Naive thymus-derived CD4-positive, alpha-beta T cell (primary cell): ENCODE measurements at regions not wholly inside any gene's neighbourhood (a gene's known extent, or its start where the extent isn't known, plus 50 kb on each side); places are given as distances from the start of the nearest gene placed in this dataset.

Experiments used
- ATAC-seq: fragments of 150-1000 bp; cut with Tn5 transposase; 2 replicates; pipeline ENCODE4 v1.10.0; 2021; ENCODE audit warnings: mild to moderate bottlenecking, moderate library complexity
- CTCF ChIA-PET: fragments of 350-600 bp; sonication (Branson Sonifier 250); formaldehyde crosslinking; loops from one replicate; lab custom pipeline; 2021; ENCODE audit warnings: antibody characterized with exemption; lab: Charles Lee
- POLR2A ChIA-PET: fragments of 350-600 bp; sonication (Branson Sonifier 250); formaldehyde crosslinking; loops from one replicate; lab custom pipeline; 2021; ENCODE audit warnings: antibody characterized with exemption, inconsistent platforms; lab: Charles Lee
- DNase-seq, 9 donors: peaks; one replicate each; pipeline versions ENCODE4 v3.0.0 to v3.0.0-alpha.2; 2020 to 2022; ENCODE audit warnings: mixed read lengths in 1 of 9
- H3K27ac ChIP-seq: one replicate; pipeline ENCODE4 v1.7.0; 2013; ENCODE audit warnings: mild to moderate bottlenecking, low read depth, low read length, moderate library complexity
- H3K27me3 ChIP-seq, 2 donors: one replicate each; pipeline ENCODE4 v1.7.0; 2013; ENCODE audit warnings: low read length in 2 of 2, mild to moderate bottlenecking in 2 of 2, moderate library complexity in 2 of 2; ENCODE audit not compliant: control insufficient read depth in 2 of 2, insufficient read depth in 2 of 2
- H3K36me3 ChIP-seq, 3 experiments: 1 replicate in 2 of 3; 2 replicates in 1 of 3; pipeline ENCODE4 v1.7.0; 2013; ENCODE audit warnings: low read length in 3 of 3, mild to moderate bottlenecking in 3 of 3, moderate library complexity in 1 of 3; ENCODE audit not compliant: insufficient read depth in 3 of 3, control insufficient read depth in 2 of 3
- H3K4me1 ChIP-seq, 2 donors: one replicate each; pipeline ENCODE4 v1.7.0; 2013; ENCODE audit warnings: low read length in 2 of 2, mild to moderate bottlenecking in 2 of 2, moderate library complexity in 1 of 2; ENCODE audit not compliant: control insufficient read depth in 2 of 2, insufficient read depth in 2 of 2
- H3K4me3 ChIP-seq: 2 replicates; pipeline ENCODE4 v1.7.0; 2013; ENCODE audit warnings: mild to moderate bottlenecking, low read length
- H3K9me3 ChIP-seq, 3 experiments: 1 replicate in 2 of 3; 2 replicates in 1 of 3; pipeline ENCODE4 v1.7.0; 2013; ENCODE audit warnings: low read length in 3 of 3; ENCODE audit not compliant: control insufficient read depth in 2 of 3
- H3K27ac Mint-ChIP-seq, 9 donors: one replicate each; pipeline ENCODE4 v1.8.0; 2020 to 2022; ENCODE audit warnings: mixed read lengths in 9 of 9, mild to moderate bottlenecking in 8 of 9, moderate library complexity in 5 of 9, inconsistent platforms in 2 of 9
- H3K27me3 Mint-ChIP-seq, 5 donors: one replicate each; pipeline ENCODE4 v1.8.0; 2021 to 2022; ENCODE audit warnings: mixed read lengths in 5 of 5, mild to moderate bottlenecking in 1 of 5
- H3K36me3 Mint-ChIP-seq, 5 donors: one replicate each; pipeline ENCODE4 v1.8.0; 2020 to 2022; ENCODE audit warnings: mixed read lengths in 5 of 5, mild to moderate bottlenecking in 3 of 5, inconsistent platforms in 1 of 5
- H3K4me1 Mint-ChIP-seq, 7 donors: one replicate each; pipeline ENCODE4 v1.8.0; 2020 to 2022; ENCODE audit warnings: mixed read lengths in 7 of 7, mild to moderate bottlenecking in 3 of 7, inconsistent platforms in 1 of 7
- H3K4me3 Mint-ChIP-seq, 10 donors: one replicate each; pipeline ENCODE4 v1.8.0; 2020 to 2022; ENCODE audit warnings: mild to moderate bottlenecking in 10 of 10, mixed read lengths in 10 of 10, moderate library complexity in 6 of 10, inconsistent platforms in 2 of 10
- H3K9me3 Mint-ChIP-seq, 11 donors: one replicate each; pipeline ENCODE4 v1.8.0; 2020 to 2022; ENCODE audit warnings: mixed read lengths in 11 of 11, mild to moderate bottlenecking in 4 of 11, inconsistent platforms in 1 of 11, moderate library complexity in 1 of 11
- intact Hi-C, 2 donors: fragments of 100-400 bp; cut with micrococcal nuclease; formaldehyde crosslinking; loops; one replicate each; pipeline ENCODE4 v1.15.1; 2023

GRCh38 chr6:85127168-85127498, 322.8 kb upstream of the NT5E start:
- Histone ChIP-seq H3K4me1 (no peaks in the 10 kb centered on the region), H3K27me3 (no peaks in the 10 kb centered on the region), H3K4me3 (no peak overlapping the region), H3K9me3 (no peaks in the 10 kb centered on the region), H3K36me3 (no peaks in the 10 kb centered on the region), H3K27ac (no peak overlapping the region)
- H3K9me3 Mint-ChIP-seq: peaks cover 0 to 4% (median 0%) of the 10 kb centered on the region in 11 donors
- ATAC-seq (no peak), DNase-seq (no peak)
- H3K27me3 Mint-ChIP-seq: peaks cover 0 to 3% (median 0%) of the 10 kb centered on the region in 5 donors
- peaks cover 0 to 2% (median 0%) of the 10 kb centered on the region in 7 donors for H3K4me1 Mint-ChIP-seq
- no peak overlapping the region for H3K27ac Mint-ChIP-seq
- ChIA-PET CTCF (no interaction called here), POLR2A (no interaction called here)
- H3K4me3 Mint-ChIP-seq: no peak overlapping the region
- intact Hi-C loops: no loop called here
- H3K36me3 Mint-ChIP-seq: no peaks in the 10 kb centered on the region

GRCh38 chr6:85126485-85127167, 323.3 kb upstream of the NT5E start:
- H3K27ac Mint-ChIP-seq: no peak overlapping the region
- no peaks in the 10 kb centered on the region for H3K9me3 ChIP-seq
- H3K4me1 Mint-ChIP-seq: peaks cover 0 to 2% (median 0%) of the 10 kb centered on the region in 7 donors
- ChIA-PET CTCF (no interaction called here), POLR2A (no interaction called here)
- no peak for DNase-seq
- ATAC-seq: no peak
- no peak overlapping the region for H3K4me3 Mint-ChIP-seq
- no peaks in the 10 kb centered on the region for H3K36me3 ChIP-seq
- no peaks in the 10 kb centered on the region for H3K4me1 ChIP-seq
- intact Hi-C loops: no loop called here
- H3K27me3 ChIP-seq: no peaks in the 10 kb centered on the region
- H3K9me3 Mint-ChIP-seq: peaks cover 0 to 4% (median 0%) of the 10 kb centered on the region in 11 donors
- no peak overlapping the region for H3K27ac ChIP-seq
- no peak overlapping the region for H3K4me3 ChIP-seq
- no peaks in the 10 kb centered on the region for H3K27me3 Mint-ChIP-seq
- no peaks in the 10 kb centered on the region for H3K36me3 Mint-ChIP-seq

DNA sequence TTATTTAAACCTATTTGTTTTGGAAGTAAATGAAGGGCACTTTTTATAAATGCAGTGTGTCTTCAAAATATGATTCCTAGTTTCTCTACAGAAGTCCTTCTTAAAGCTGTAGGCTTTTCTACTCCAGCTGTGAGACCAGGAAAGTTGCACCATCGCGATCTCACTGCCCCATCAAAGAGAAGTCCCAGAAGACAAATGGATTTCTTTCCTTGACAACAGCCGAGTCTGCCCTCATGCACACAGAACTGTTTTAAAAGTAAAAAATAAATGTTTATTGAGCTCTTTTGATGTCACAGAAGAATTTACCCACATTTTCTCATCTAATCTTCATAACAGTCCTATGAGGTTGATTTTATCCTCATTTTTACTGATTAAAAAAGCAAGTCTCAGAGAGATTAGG, 324.4 kb upstream of the NT5E start:
- Mint-ChIP-seq H3K9me3 (peaks cover 0 to 4% (median 0%) of the 10 kb centered on the region in 11 donors), H3K36me3 (no peaks in the 10 kb centered on the region), H3K27ac (no peak overlapping the region), H3K27me3 (no peaks in the 10 kb centered on the region), H3K4me1 (peaks cover 0 to 2% (median 0%) of the 10 kb centered on the region in 7 donors), H3K4me3 (no peak overlapping the region)
- ChIA-PET POLR2A (no interaction called here), CTCF (no interaction called here)
- Histone ChIP-seq H3K4me1 (no peaks in the 10 kb centered on the region), H3K36me3 (no peaks in the 10 kb centered on the region), H3K4me3 (no peak overlapping the region), H3K27ac (no peak overlapping the region), H3K9me3 (no peaks in the 10 kb centered on the region), H3K27me3 (no peaks in the 10 kb centered on the region)
- DNase-seq (no peak), ATAC-seq (no peak)
- intact Hi-C loops: no loop called here

DNA sequence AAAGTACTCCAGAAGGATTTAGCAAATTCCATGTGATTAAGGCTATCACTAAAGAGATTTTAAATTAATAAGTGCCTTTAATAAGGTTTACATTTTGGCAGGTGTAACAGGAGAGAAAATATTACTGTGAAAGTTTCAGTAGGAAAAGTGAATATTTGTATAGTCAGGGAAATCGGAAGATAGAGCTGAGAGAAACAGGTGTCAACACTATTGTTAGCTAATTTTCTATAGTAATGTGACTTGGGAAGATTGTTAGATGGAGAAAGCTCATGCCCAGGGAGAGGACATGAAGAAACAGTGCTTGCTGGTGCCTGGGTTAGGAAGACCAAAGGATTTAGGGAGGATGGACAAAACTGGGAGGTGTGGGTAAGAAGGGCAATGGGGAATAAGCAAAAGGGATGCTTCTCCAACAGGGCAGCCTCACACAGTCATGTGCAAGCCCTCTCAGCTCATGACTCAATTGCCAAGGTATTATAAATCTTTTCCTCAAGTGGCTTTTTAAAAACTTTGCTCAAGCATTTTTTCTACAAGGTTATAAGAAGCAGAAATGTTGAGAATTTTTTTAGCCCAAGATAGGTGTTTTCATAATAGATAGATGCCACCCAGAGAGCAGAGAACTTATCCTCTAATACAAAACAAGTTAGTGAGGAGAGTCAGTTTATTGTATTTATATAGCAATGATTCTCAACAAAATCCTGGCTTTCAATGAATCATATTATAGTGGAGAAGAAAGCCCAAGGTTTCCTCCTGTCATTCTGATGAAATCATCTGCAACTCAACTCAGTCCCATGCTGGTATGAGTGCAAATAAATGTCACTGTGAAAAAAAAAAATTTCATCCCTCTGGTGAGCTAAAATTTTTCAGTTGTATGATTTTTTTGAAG, 325.2 kb upstream of the NT5E start:
- Mint-ChIP-seq H3K9me3 (peaks cover 0 to 4% (median 0%) of the 10 kb centered on the region in 11 donors), H3K36me3 (no peaks in the 10 kb centered on the region), H3K4me3 (no peak overlapping the region), H3K27me3 (peaks cover 0 to 4% (median 0%) of the 10 kb centered on the region in 5 donors), H3K4me1 (peaks cover 0 to 2% (median 0%) of the 10 kb centered on the region in 7 donors), H3K27ac (no peak overlapping the region)
- intact Hi-C loops: no loop called here
- Histone ChIP-seq H3K36me3 (no peaks in the 10 kb centered on the region), H3K27ac (no peak overlapping the region), H3K9me3 (no peaks in the 10 kb centered on the region), H3K27me3 (no peaks in the 10 kb centered on the region), H3K4me3 (no peak overlapping the region), H3K4me1 (no peaks in the 10 kb centered on the region)
- ChIA-PET CTCF (no interaction called here), POLR2A (no interaction called here)
- ATAC-seq (no peak), DNase-seq (no peak)

GRCh38 chr6:85121158-85121557, 328.7 kb upstream of the NT5E start:
- POLR2A ChIA-PET: no interaction called here
- no peaks in the 10 kb centered on the region for H3K36me3 ChIP-seq

GRCh38 chr6:85118652-85119235, 331.1 kb upstream of the NT5E start:
- no peak for ATAC-seq
- H3K36me3 ChIP-seq: no peaks in the 10 kb centered on the region
- no peaks in the 10 kb centered on the region for H3K27me3 ChIP-seq
- Mint-ChIP-seq H3K27me3 (peaks cover 0 to 6% (median 0%) of the 10 kb centered on the region in 5 donors), H3K4me3 (no peak overlapping the region), H3K36me3 (no peaks in the 10 kb centered on the region), H3K27ac (no peak overlapping the region), H3K4me1 (no peaks in the 10 kb centered on the region), H3K9me3 (peaks cover 0 to 6% (median 0%) of the 10 kb centered on the region in 11 donors)
- H3K4me1 ChIP-seq: no peaks in the 10 kb centered on the region
- no peaks in the 10 kb centered on the region for H3K9me3 ChIP-seq
- no peak for DNase-seq
- ChIA-PET CTCF (no interaction called here), POLR2A (no interaction called here)
- no peak overlapping the region for H3K27ac ChIP-seq
- no peak overlapping the region for H3K4me3 ChIP-seq
- intact Hi-C loops: no loop called here

More at GRCh38 chr6:85121158-85121557, 328.7 kb upstream of the NT5E start:
- CTCF ChIA-PET: no interaction called here
- intact Hi-C loops: no loop called here
- Histone ChIP-seq H3K27ac (no peak overlapping the region), H3K27me3 (no peaks in the 10 kb centered on the region), H3K4me3 (no peak overlapping the region), H3K4me1 (no peaks in the 10 kb centered on the region), H3K9me3 (no peaks in the 10 kb centered on the region)
- Mint-ChIP-seq H3K4me1 (no peaks in the 10 kb centered on the region), H3K27ac (no peak overlapping the region), H3K36me3 (no peaks in the 10 kb centered on the region), H3K4me3 (no peak overlapping the region), H3K9me3 (peaks cover 0 to 8% (median 0%) of the 10 kb centered on the region in 11 donors), H3K27me3 (peaks cover 0 to 6% (median 0%) of the 10 kb centered on the region in 5 donors)
- DNase-seq (no peak), ATAC-seq (no peak)
